Neural progenitor cell (in vitro differentiated cells): ENCODE measurements at regions not wholly inside any gene's neighbourhood (a gene's known extent, or its start where the extent isn't known, plus 50 kb on each side); places are given as distances from the start of the nearest gene placed in this dataset.

Source experiments
- DNase-seq: peaks from one replicate; pipeline ENCODE4 v3.0.0-alpha.2; 2016; ENCODE audit warnings: low spot score
- H2AFZ ChIP-seq: fragments of 200-600 bp; sonication (generic); replicated peaks from 2 replicates; pipeline ENCODE4 v1.6.1; 2016; ENCODE audit warnings: antibody characterized with exemption
- H3F3A ChIP-seq: fragments of 200-600 bp; sonication (generic); 2 replicates; pipeline ENCODE4 v1.6.1; 2016; ENCODE audit warnings: antibody characterized with exemption, low read depth
- H3K27ac ChIP-seq: fragments of 200-600 bp; sonication (generic); 2 replicates; pipeline ENCODE4 v1.5.1; 2016; ENCODE audit warnings: mild to moderate bottlenecking
- H3K27me3 ChIP-seq: fragments of 200-600 bp; sonication (generic); 2 replicates; pipeline ENCODE4 v1.6.1; 2016; ENCODE audit warnings: mild to moderate bottlenecking, moderate library complexity
- H3K36me3 ChIP-seq: fragments of 200-600 bp; sonication (generic); 2 replicates; pipeline ENCODE4 v1.5.1; 2016
- H3K4me1 ChIP-seq: fragments of 200-600 bp; sonication (generic); 2 replicates; pipeline ENCODE4 v1.6.1; 2016; ENCODE audit warnings: mixed run types
- H3K4me2 ChIP-seq: fragments of 200-600 bp; sonication (generic); 2 replicates; pipeline ENCODE4 v1.6.1; 2016
- H3K4me3 ChIP-seq: fragments of 200-600 bp; sonication (generic); 2 replicates; pipeline ENCODE4 v1.5.1; 2016
- H3K79me2 ChIP-seq: fragments of 200-600 bp; sonication (generic); 2 replicates; pipeline ENCODE4 v1.6.1; 2016; ENCODE audit warnings: low read depth
- H3K9ac ChIP-seq: fragments of 200-600 bp; sonication (generic); 2 replicates; pipeline ENCODE4 v1.6.1; 2016
- H3K9me3 ChIP-seq: fragments of 200-600 bp; sonication (generic); 2 replicates; pipeline ENCODE4 v1.5.1; 2016; ENCODE audit warnings: low read depth
- H4K20me1 ChIP-seq: fragments of 200-600 bp; sonication (generic); 2 replicates; pipeline ENCODE4 v1.6.1; 2016; ENCODE audit warnings: low read depth
- H3K27ac Mint-ChIP-seq: 3 replicates; pipeline ENCODE4 v1.8.0; 2021; ENCODE audit warnings: mixed read lengths
- H3K27me3 Mint-ChIP-seq: 2 replicates; pipeline ENCODE4 v1.8.0; 2022; ENCODE audit warnings: low read depth, mild to moderate bottlenecking, inconsistent platforms, moderate library complexity, mixed read lengths; ENCODE audit not compliant: insufficient read depth
- H3K36me3 Mint-ChIP-seq: 3 replicates; pipeline ENCODE4 v1.8.0; 2021; ENCODE audit warnings: mixed read lengths
- H3K4me1 Mint-ChIP-seq: 3 replicates; pipeline ENCODE4 v1.8.0; 2021; ENCODE audit warnings: mixed read lengths
- H3K4me3 Mint-ChIP-seq: 3 replicates; pipeline ENCODE4 v1.8.0; 2021; ENCODE audit warnings: mild to moderate bottlenecking, moderate library complexity, mixed read lengths
- H3K9me3 Mint-ChIP-seq: 3 replicates; pipeline ENCODE4 v1.8.0; 2020; ENCODE audit warnings: mixed read lengths
- CTCF ChIP-seq: fragments of 200-600 bp; sonication (generic); IDR thresholded peaks from 2 replicates; pipeline ENCODE4 v1.5.1; 2017; ENCODE audit warnings: antibody characterized with exemption, mild to moderate bottlenecking
- EZH2 ChIP-seq: fragments of 200-600 bp; sonication (generic); IDR thresholded peaks from 2 replicates; pipeline ENCODE4 v1.6.1; 2017; ENCODE audit warnings: antibody characterized with exemption, mild to moderate bottlenecking, moderate library complexity
- EZH2phosphoT487 ChIP-seq: fragments of 200-600 bp; sonication (generic); IDR thresholded peaks from 2 replicates; pipeline ENCODE4 v1.6.1; 2017; ENCODE audit warnings: antibody characterized with exemption

- H3F3A ChIP-seq = no peaks in the 10 kb centered on the region
- H3K36me3 ChIP-seq = no peaks in the 10 kb centered on the region
- Mint-ChIP-seq H3K4me3 (no peak overlapping the region), H3K9me3 (peaks cover 15% of the 10 kb centered on the region), H3K27ac (no peak overlapping the region), H3K4me1 (peaks cover 5% of the 10 kb centered on the region), H3K36me3 (peaks cover 3% of the 10 kb centered on the region), H3K27me3 (peaks cover 4% of the 10 kb centered on the region)
- H3K27me3 ChIP-seq = no peaks in the 10 kb centered on the region
- TF ChIP-seq CTCF (no peak), EZH2 (no peak), EZH2phosphoT487 (no peak)
- H3K4me2 ChIP-seq = no peak overlapping the region
- no peaks in the 10 kb centered on the region for H4K20me1 ChIP-seq
- H3K27ac ChIP-seq = no peak overlapping the region
- H3K9me3 ChIP-seq = no peaks in the 10 kb centered on the region
- peaks cover 15% of the 10 kb centered on the region for H3K4me1 ChIP-seq
- no peaks in the 10 kb centered on the region for H3K79me2 ChIP-seq
- no peak for DNase-seq
- no peak overlapping the region for H3K4me3 ChIP-seq
- no peak overlapping the region for H3K9ac ChIP-seq
- no peak overlapping the region for H2AFZ ChIP-seq
These were observed 122.0 kb upstream of the RGMA start for GRCh38 chr15:93210995-93211394.

- Mint-ChIP-seq H3K4me1 (peaks cover 5% of the 10 kb centered on the region), H3K9me3 (peaks cover 19% of the 10 kb centered on the region), H3K4me3 (no peak overlapping the region), H3K27me3 (peaks cover 4% of the 10 kb centered on the region), H3K36me3 (peaks cover 3% of the 10 kb centered on the region), H3K27ac (no peak overlapping the region)
- H3F3A ChIP-seq = no peaks in the 10 kb centered on the region
- no peak overlapping the region for H3K27ac ChIP-seq
- H4K20me1 ChIP-seq = no peaks in the 10 kb centered on the region
- H3K4me3 ChIP-seq = no peak overlapping the region
- DNase-seq = no peak
- H2AFZ ChIP-seq = no peak overlapping the region
- no peak overlapping the region for H3K9ac ChIP-seq
- H3K36me3 ChIP-seq = no peaks in the 10 kb centered on the region
- no peaks in the 10 kb centered on the region for H3K9me3 ChIP-seq
- H3K79me2 ChIP-seq = no peaks in the 10 kb centered on the region
- no peaks in the 10 kb centered on the region for H3K27me3 ChIP-seq
- H3K4me2 ChIP-seq = no peak overlapping the region
- no peak for TF ChIP-seq EZH2phosphoT487
- TF ChIP-seq EZH2 = no peak
- TF ChIP-seq CTCF = no peak
- peaks cover 16% of the 10 kb centered on the region for H3K4me1 ChIP-seq
These were observed 120.9 kb upstream of the RGMA start for GRCh38 chr15:93209690-93210445.

GRCh38 chr15:93206893-93207292 lies 117.9 kb upstream of the RGMA start:
- Histone ChIP-seq H3F3A (no peaks in the 10 kb centered on the region), H3K4me2 (no peak overlapping the region), H3K27me3 (no peaks in the 10 kb centered on the region), H4K20me1 (no peaks in the 10 kb centered on the region), H3K27ac (no peak overlapping the region), H2AFZ (no peak overlapping the region), H3K4me3 (no peak overlapping the region), H3K9ac (no peak overlapping the region), H3K9me3 (no peaks in the 10 kb centered on the region), H3K4me1 (peaks cover 25% of the 10 kb centered on the region), H3K36me3 (no peaks in the 10 kb centered on the region), H3K79me2 (no peaks in the 10 kb centered on the region)
- no peak for DNase-seq
- Mint-ChIP-seq H3K27me3 (peaks cover 4% of the 10 kb centered on the region), H3K4me1 (peaks cover 14% of the 10 kb centered on the region), H3K9me3 (peaks cover 17% of the 10 kb centered on the region), H3K36me3 (peaks cover 6% of the 10 kb centered on the region), H3K4me3 (no peak overlapping the region), H3K27ac (no peak overlapping the region)
- no peak for TF ChIP-seq CTCF
- TF ChIP-seq EZH2 = no peak
- TF ChIP-seq EZH2phosphoT487 = no peak
